ENCODE measurements at regions not wholly inside any gene's neighbourhood (a gene's known extent, or its start where the extent isn't known, plus 50 kb on each side); places are given as distances from the start of the nearest gene placed in this dataset.
"Not testable (repeated sequence)": the region's sequence is repeated elsewhere in the genome, so short reads cannot be mapped to it uniquely, and the experiment has no call there.

GRCh38 chr2:125710561-125710960 lies 945.4 kb upstream of the GYPC start:
- no peaks in the 10 kb centered on the region for H3K4me1 Mint-ChIP-seq
- POLR2A ChIA-PET, result no interaction called here
- H3K4me3 Mint-ChIP-seq, result no peak overlapping the region
- H3K27me3 Mint-ChIP-seq, result no peaks in the 10 kb centered on the region
- no peaks in the 10 kb centered on the region for H3K36me3 Mint-ChIP-seq (ENCODE audit: low read depth)
- no peak for DNase-seq
- H3K27ac Mint-ChIP-seq, result no peak overlapping the region
- peaks cover 4% of the 10 kb centered on the region for H3K9me3 Mint-ChIP-seq
- CTCF ChIA-PET, result no interaction called here

- no peak for DNase-seq
- POLR2A ChIA-PET, result no interaction called here
- no peak overlapping the region for H3K4me3 Mint-ChIP-seq
- no peaks in the 10 kb centered on the region for H3K4me1 Mint-ChIP-seq
- H3K27me3 Mint-ChIP-seq, result no peaks in the 10 kb centered on the region
- no peak overlapping the region for H3K27ac Mint-ChIP-seq
- CTCF ChIA-PET, result no interaction called here
- peaks cover 3% of the 10 kb centered on the region for H3K9me3 Mint-ChIP-seq
- no peaks in the 10 kb centered on the region for H3K36me3 Mint-ChIP-seq (ENCODE audit: low read depth)
Measured at GRCh38 chr2:125711075-125711474, 944.9 kb upstream of the GYPC start.

GRCh38 chr2:125713533-125713932 lies 942.4 kb upstream of the GYPC start:
- Mint-ChIP-seq H3K9me3 (no peaks in the 10 kb centered on the region), H3K27me3 (no peaks in the 10 kb centered on the region), H3K36me3 (ENCODE audit: low read depth) (no peaks in the 10 kb centered on the region), H3K4me3 (no peak overlapping the region), H3K27ac (no peak overlapping the region), H3K4me1 (no peaks in the 10 kb centered on the region)
- ChIA-PET POLR2A (no interaction called here), CTCF (no interaction called here)
- no peak for DNase-seq

- Mint-ChIP-seq H3K4me3 (no peak overlapping the region), H3K27ac (no peak overlapping the region), H3K4me1 (no peaks in the 10 kb centered on the region), H3K36me3 (ENCODE audit: low read depth) (no peaks in the 10 kb centered on the region), H3K27me3 (no peaks in the 10 kb centered on the region), H3K9me3 (peaks cover 3% of the 10 kb centered on the region)
- DNase-seq, result no peak
- CTCF ChIA-PET, result no interaction called here
- POLR2A ChIA-PET, result no interaction called here
Measured at GRCh38 chr2:125721072-125721721, 934.8 kb upstream of the GYPC start.

GRCh38 chr2:125730921-125731320 lies 925.0 kb upstream of the GYPC start:
- H3K36me3 Mint-ChIP-seq (ENCODE audit: low read depth), result no peaks in the 10 kb centered on the region
- H3K9me3 Mint-ChIP-seq, result peaks cover 9% of the 10 kb centered on the region
- no peak overlapping the region for H3K4me3 Mint-ChIP-seq
- no peaks in the 10 kb centered on the region for H3K4me1 Mint-ChIP-seq
- POLR2A ChIA-PET, result no interaction called here
- no peak for DNase-seq
- no peak overlapping the region for H3K27ac Mint-ChIP-seq
- CTCF ChIA-PET, result no interaction called here
- H3K27me3 Mint-ChIP-seq, result no peaks in the 10 kb centered on the region

- Mint-ChIP-seq H3K27me3 (no peaks in the 10 kb centered on the region), H3K27ac (no peak overlapping the region), H3K9me3 (peaks cover 12% of the 10 kb centered on the region), H3K4me1 (no peaks in the 10 kb centered on the region), H3K4me3 (no peak overlapping the region), H3K36me3 (ENCODE audit: low read depth) (no peaks in the 10 kb centered on the region)
- POLR2A ChIA-PET, result no interaction called here
- no peak for DNase-seq
- CTCF ChIA-PET, result no interaction called here
Measured at GRCh38 chr2:125736306-125736705, 919.7 kb upstream of the GYPC start.

- H3K4me1 Mint-ChIP-seq, result no peaks in the 10 kb centered on the region
- H3K9me3 Mint-ChIP-seq, result no peaks in the 10 kb centered on the region
- DNase-seq, result no peak
- H3K27ac Mint-ChIP-seq, result no peak overlapping the region
- CTCF ChIA-PET, result no interaction called here
- H3K27me3 Mint-ChIP-seq, result no peaks in the 10 kb centered on the region
- no peak overlapping the region for H3K4me3 Mint-ChIP-seq
- POLR2A ChIA-PET, result no interaction called here
- no peaks in the 10 kb centered on the region for H3K36me3 Mint-ChIP-seq (ENCODE audit: low read depth)
Measured at GRCh38 chr2:125745514-125745913, 910.4 kb upstream of the GYPC start.

GRCh38 chr2:125746321-125747164 lies 909.4 kb upstream of the GYPC start:
- no peak overlapping the region for H3K27ac Mint-ChIP-seq
- no peaks in the 10 kb centered on the region for H3K36me3 Mint-ChIP-seq (ENCODE audit: low read depth)
- DNase-seq, result no peak
- no peak overlapping the region for H3K4me3 Mint-ChIP-seq
- POLR2A ChIA-PET, result no interaction called here
- no peaks in the 10 kb centered on the region for H3K4me1 Mint-ChIP-seq
- H3K27me3 Mint-ChIP-seq, result no peaks in the 10 kb centered on the region
- CTCF ChIA-PET, result no interaction called here
- no peaks in the 10 kb centered on the region for H3K9me3 Mint-ChIP-seq

GRCh38 chr2:125747165-125747425 lies 908.9 kb upstream of the GYPC start:
- H3K4me3 Mint-ChIP-seq, result no peak overlapping the region
- no peaks in the 10 kb centered on the region for H3K4me1 Mint-ChIP-seq
- no peaks in the 10 kb centered on the region for H3K9me3 Mint-ChIP-seq
- no peaks in the 10 kb centered on the region for H3K27me3 Mint-ChIP-seq
- no peaks in the 10 kb centered on the region for H3K36me3 Mint-ChIP-seq (ENCODE audit: low read depth)
- POLR2A ChIA-PET, result no interaction called here
- no peak overlapping the region for H3K27ac Mint-ChIP-seq
- CTCF ChIA-PET, result no interaction called here
- DNase-seq, result no peak

GRCh38 chr2:125756431-125756830 lies 899.5 kb upstream of the GYPC start:
- Mint-ChIP-seq H3K4me1 (no peaks in the 10 kb centered on the region), H3K9me3 (peaks cover 3% of the 10 kb centered on the region), H3K27me3 (no peaks in the 10 kb centered on the region), H3K4me3 (no peak overlapping the region), H3K27ac (no peak overlapping the region), H3K36me3 (ENCODE audit: low read depth) (no peaks in the 10 kb centered on the region)
- POLR2A ChIA-PET, result no interaction called here
- no peak for DNase-seq
- CTCF ChIA-PET, result no interaction called here

- Mint-ChIP-seq H3K36me3 (ENCODE audit: low read depth) (no peaks in the 10 kb centered on the region), H3K9me3 (peaks cover 11% of the 10 kb centered on the region), H3K4me3 (no peak overlapping the region), H3K4me1 (no peaks in the 10 kb centered on the region), H3K27ac (no peak overlapping the region), H3K27me3 (no peaks in the 10 kb centered on the region)
- POLR2A ChIA-PET, result no interaction called here
- CTCF ChIA-PET, result no interaction called here
- no peak for DNase-seq
Measured at GRCh38 chr2:125796784-125797183, 859.2 kb upstream of the GYPC start.

GRCh38 chr2:125797192-125797591 lies 858.8 kb upstream of the GYPC start:
- Mint-ChIP-seq H3K27me3 (no peaks in the 10 kb centered on the region), H3K36me3 (ENCODE audit: low read depth) (no peaks in the 10 kb centered on the region), H3K27ac (no peak overlapping the region), H3K4me3 (no peak overlapping the region), H3K4me1 (no peaks in the 10 kb centered on the region), H3K9me3 (peaks cover 11% of the 10 kb centered on the region)
- no peak for DNase-seq
- POLR2A ChIA-PET, result no interaction called here
- CTCF ChIA-PET, result no interaction called here

GRCh38 chr2:125822746-125823145 lies 833.2 kb upstream of the GYPC start:
- H3K4me3 Mint-ChIP-seq, result no peak overlapping the region
- no peaks in the 10 kb centered on the region for H3K36me3 Mint-ChIP-seq (ENCODE audit: low read depth)
- ChIA-PET POLR2A (no interaction called here), CTCF (no interaction called here)
- H3K4me1 Mint-ChIP-seq, result no peaks in the 10 kb centered on the region
- no peaks in the 10 kb centered on the region for H3K9me3 Mint-ChIP-seq
- DNase-seq, result no peak
- no peaks in the 10 kb centered on the region for H3K27me3 Mint-ChIP-seq
- no peak overlapping the region for H3K27ac Mint-ChIP-seq

GRCh38 chr2:125825781-125826180 lies 830.2 kb upstream of the GYPC start:
- CTCF ChIA-PET; H3K27ac Mint-ChIP-seq; H3K9me3 Mint-ChIP-seq; DNase-seq; H3K4me3 Mint-ChIP-seq; H3K27me3 Mint-ChIP-seq; H3K36me3 Mint-ChIP-seq (ENCODE audit: low read depth); H3K4me1 Mint-ChIP-seq; POLR2A ChIA-PET: not testable (repeated sequence)
